Left ventricle myocardium superior (tissue), 1 donor: ENCODE measurements at regions not wholly inside any gene's neighbourhood (a gene's known extent, or its start where the extent isn't known, plus 50 kb on each side); places are given as distances from the start of the nearest gene placed in this dataset.
A peak's percentile ranks its signal among the peaks of the same experiment; 100 is the strongest.
"Not testable (repeated sequence)": the region's sequence is repeated elsewhere in the genome, so short reads cannot be mapped to it uniquely, and the experiment has no call there.

Source experiments
- ATAC-seq: fragments of 200-7000 bp; cut with Tn5 transposase; one replicate; pipeline ENCODE4 v1.9.1; 2020; ENCODE audit warnings: mild to moderate bottlenecking, moderate library complexity
- DNase-seq: peaks from one replicate; pipeline ENCODE4 v3.0.0-alpha.2; 2020
- intact Hi-C: fragments of 100-400 bp; cut with micrococcal nuclease; formaldehyde crosslinking; loops from one replicate; pipeline ENCODE4 v1.11.0; 2022
- donor health status: DM: no; HTN: yes; CAD: no; lungs with severe emphysema.

DNA sequence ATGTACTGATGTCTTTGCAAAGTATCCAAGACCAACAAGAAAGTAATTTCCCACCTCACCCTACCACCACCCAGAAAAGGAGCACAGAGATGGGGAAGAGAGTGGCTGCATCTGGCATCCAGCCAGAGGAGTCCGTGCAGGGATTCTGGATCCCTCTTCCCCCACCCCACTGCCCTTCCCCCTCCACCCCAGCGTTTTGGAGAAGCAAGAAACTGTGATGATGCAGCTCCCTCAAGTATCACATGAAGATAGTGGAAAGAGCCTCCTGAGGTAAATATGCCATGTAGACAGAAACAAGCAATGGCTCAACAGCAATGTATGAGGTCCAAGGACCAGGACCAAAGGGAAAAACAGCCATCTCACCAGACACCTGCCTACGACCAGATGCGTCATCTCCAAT is 153.8 kb downstream of the DEPDC1B start:
- no peak for ATAC-seq
- intact Hi-C loops = no loop called here
- DNase-seq = peak; percentile 37

- DNase-seq (no peak), ATAC-seq (no peak)
- intact Hi-C loops = no loop called here
Measured at GRCh38 chr5:60545551-60545950, 154.4 kb downstream of the DEPDC1B start.

- ATAC-seq = no peak
- DNase-seq = no peak
- intact Hi-C loops = no loop called here
Measured at GRCh38 chr5:60544142-60544541, 155.8 kb downstream of the DEPDC1B start.

DNA sequence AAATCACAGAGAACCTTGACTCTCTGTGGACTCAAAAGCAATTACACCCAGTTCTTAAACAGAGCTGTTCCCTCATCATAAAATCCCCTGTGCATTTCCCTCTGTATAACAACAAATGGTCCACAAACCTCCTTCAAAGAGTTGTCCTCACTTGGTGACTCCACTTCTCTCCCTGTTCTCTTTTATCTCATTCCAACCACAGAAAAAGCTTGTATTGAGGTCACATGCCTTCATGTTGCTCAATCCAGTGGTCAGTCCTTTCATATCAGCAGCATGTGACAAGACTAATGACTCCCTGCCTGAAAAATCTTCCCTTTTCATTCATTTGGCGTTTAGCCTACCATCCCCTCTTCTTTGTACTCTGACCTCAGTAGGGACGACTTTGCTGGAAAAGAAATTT is 158.0 kb downstream of the DEPDC1B start:
- ATAC-seq (peak; percentile 80), DNase-seq (no peak)
- intact Hi-C loops = no loop called here

DNA sequence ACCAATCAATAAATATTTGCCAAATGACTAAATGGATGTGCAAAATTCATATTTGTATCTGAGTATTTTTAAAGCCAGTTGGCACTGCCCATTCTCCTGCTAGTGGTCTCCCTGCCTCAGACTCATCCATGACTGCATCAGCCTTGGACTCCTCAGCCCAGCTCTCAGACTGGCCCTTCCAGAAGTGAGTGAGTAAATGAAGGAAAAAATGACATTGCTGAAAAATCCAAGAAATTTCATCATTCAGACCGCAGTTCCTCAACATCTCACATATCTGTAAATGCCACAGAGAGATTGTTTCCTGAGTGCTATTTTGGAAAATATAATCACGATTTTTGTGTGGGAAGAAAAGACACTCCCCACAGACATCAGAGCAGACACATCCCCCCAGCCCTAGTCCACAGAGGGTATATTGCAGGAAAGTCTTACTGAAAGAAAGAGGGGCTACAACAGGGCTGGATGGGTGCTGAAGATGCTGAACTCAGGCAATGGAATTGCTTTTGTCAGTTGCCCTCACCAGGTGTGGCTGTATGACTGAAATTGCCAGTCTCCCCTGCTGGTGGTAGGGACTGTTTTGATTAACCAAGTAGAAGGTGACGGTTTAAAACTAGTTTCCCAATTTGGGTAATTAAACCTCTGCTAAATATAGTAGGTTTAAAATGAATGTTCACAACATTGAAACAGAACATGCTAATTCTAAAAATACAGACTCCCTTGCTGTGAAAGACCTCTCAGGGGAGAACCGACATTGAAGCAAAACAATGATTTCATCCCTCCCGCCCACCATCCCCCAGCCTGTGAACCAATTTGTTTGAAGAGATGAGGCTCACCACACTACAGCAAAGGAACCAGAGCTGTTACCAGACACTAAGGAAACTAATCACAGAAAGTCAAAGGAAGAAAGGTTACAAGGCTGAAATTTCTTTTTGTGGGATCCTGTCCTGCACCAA is 158.8 kb downstream of the DEPDC1B start:
- ATAC-seq (peak; percentile 74), DNase-seq (no peak)
- intact Hi-C loops = no loop called here

GRCh38 chr5:60538955-60539866 is 160.8 kb downstream of the DEPDC1B start:
- ATAC-seq (peak; percentile 45), DNase-seq (no peak)
- intact Hi-C loops = no loop called here

DNA sequence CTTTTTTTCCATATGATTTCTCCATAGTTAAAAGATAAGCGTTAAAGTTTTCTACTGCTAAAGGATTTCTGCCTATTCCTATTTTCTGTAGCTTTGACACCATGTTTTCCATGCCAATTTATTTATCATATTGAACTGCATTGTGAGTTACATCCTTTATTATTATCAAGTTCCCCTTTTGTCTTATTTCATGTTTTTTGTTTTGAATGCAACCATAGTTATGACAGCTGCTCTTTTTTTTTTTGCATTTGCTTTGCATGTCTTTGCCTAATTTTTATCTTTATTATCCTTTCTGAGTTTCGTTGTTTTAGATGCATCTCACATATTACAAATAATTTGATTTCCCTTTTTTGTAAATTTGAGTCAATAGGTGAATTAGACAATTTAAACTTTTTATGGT is 161.5 kb downstream of the DEPDC1B start:
- intact Hi-C loops = no loop called here
- ATAC-seq (no peak), DNase-seq (no peak)

- DNase-seq = no peak
- no peak for ATAC-seq
- intact Hi-C loops = no loop called here
Measured at GRCh38 chr5:60535951-60536350, 164.0 kb downstream of the DEPDC1B start.

DNA sequence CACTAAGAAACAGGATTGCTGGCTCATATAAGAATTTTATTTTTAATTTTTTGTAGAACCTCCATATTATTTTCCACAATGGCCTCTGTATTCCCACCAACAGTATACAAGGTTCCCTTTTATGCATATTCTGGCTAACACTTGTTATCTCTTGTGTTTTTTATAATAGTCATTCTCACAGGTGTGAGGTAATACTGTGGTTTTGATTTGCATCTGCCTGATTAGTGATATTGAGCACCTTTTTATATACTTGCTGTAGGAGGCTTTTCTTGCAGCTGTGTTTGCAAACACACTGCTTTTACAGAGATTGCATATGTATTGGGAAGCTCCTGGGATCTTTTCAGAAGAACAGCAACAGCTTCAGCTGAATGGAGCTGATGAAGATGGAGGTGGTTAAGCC is 164.8 kb downstream of the DEPDC1B start:
- no peak for ATAC-seq
- intact Hi-C loops = no loop called here
- DNase-seq = no peak

- no peak for ATAC-seq
- intact Hi-C loops = no loop called here
- DNase-seq = no peak
Measured at GRCh38 chr5:60533789-60534188, 166.2 kb downstream of the DEPDC1B start.

DNA sequence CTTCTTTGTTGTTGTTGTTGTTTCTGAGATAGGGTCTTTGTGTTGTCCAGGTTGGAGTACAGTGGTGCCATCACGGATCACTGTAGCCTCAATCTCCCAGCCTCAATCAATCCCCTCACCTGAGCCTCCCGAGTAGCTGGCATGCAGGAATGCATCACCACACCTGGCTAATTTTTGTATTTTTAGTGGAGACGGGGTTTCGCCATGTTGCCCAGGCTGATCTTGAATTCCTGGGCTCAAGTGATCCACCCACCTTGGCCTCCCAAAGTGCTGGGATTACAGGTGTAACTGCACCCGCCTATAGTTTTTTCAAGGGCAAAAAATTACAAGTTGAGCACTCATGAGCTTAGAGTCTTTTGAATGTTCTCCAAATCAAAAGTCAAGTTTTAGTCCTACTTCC is 167.2 kb downstream of the DEPDC1B start:
- DNase-seq, intact Hi-C loops, ATAC-seq: not testable (repeated sequence)

DNA sequence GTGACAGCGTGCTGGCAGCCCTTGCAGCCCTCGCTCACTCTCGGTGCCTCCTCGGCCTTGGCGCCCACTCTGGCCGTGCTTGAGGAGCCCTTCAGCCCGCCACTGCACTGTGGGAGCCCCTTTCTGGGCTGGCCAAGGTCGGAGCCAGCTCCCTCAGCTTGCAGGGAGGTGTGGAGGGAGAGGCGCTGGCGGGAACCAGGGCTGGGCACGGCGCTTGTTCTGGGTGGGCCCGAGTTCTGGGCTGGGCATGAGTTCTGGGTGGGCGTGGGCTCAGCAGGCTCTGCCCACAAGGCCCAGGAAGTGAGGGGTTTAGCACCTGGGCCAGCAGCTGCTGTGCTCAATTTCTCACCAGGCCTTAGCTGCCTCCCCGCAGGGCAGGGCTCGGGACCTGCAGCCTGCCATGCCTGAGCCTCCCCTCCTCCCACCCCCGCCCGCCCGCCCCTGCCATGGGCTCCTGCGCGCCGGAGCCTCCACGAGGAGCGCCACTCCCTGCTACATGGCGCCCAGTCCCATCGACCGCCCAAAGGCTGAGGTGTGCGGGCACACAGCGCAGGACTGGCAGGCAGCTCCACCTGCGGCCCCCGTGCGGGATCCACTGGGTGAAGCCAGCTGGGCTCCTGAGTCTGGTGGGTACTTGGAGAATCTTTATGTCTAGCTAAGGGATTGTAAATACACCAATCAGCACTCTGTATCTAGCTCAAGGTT is 169.7 kb downstream of the DEPDC1B start:
- ATAC-seq, DNase-seq, intact Hi-C loops: not testable (repeated sequence)

DNA sequence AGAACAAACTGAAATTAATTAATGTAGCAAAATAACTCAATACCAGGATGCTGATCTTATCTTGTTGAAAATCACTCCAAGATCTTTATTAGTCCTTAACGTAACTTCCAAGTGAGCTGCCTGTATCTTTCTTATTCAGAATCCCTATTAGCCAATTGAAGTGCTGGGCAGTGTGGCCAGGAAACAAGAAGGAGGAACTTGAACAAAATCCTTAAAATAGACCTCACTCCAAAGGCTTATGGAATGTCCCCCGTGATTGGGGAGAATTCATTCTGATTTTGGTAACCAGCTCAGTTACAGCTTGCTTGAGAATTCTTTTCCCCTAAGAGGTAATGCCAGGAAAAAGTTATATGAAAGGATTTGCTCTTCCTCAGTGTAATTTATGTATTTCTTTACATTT is 171.0 kb downstream of the DEPDC1B start:
- intact Hi-C loops = no loop called here
- ATAC-seq (peak; percentile 17), DNase-seq (no peak)

DNA sequence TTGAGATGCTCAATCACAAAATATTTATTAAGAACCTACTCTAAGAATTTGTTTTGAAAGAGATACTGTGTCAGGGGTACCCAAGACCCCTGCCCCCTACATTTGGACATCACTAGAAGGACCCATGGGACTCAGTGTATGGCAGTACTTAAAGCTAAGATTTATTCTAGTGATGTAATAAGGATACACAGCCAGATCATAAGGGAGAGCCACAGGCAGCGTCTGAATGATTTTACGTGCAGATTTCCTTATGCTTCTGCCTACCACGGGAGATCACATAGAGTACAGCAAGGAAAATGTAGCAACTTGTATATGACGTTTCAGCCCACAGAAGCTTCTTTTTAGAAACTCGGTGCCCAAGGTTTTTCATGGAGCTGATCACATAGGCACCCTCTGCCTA is 172.9 kb downstream of the DEPDC1B start:
- no peak for DNase-seq
- intact Hi-C loops = no loop called here
- ATAC-seq = no peak

DNA sequence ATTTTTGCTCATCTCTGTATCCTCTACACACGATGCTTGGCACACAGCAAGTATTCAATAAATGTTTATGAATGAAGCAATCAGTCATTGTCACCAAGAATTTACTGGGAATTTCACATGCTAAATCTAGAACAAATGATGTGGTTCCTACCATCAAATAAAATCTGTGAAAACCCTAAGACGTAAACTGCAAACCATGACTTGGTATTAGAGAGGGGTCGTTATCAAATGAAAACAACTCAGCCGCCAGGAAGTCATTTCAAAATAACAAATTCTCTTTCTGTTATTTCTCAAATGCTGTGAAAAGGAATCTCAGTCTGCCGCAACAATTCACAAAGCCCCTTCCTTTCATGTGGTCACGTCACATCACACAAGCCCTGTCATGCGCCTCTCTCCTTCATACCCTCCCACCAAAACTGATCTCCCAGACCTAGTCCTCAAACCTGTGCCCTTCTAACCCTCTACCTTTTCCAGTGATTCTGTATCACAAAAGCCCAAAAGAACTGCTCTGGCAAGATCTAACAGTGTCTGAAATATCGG is 173.6 kb downstream of the DEPDC1B start:
- intact Hi-C loops = no loop called here
- no peak for ATAC-seq
- no peak for DNase-seq

DNA sequence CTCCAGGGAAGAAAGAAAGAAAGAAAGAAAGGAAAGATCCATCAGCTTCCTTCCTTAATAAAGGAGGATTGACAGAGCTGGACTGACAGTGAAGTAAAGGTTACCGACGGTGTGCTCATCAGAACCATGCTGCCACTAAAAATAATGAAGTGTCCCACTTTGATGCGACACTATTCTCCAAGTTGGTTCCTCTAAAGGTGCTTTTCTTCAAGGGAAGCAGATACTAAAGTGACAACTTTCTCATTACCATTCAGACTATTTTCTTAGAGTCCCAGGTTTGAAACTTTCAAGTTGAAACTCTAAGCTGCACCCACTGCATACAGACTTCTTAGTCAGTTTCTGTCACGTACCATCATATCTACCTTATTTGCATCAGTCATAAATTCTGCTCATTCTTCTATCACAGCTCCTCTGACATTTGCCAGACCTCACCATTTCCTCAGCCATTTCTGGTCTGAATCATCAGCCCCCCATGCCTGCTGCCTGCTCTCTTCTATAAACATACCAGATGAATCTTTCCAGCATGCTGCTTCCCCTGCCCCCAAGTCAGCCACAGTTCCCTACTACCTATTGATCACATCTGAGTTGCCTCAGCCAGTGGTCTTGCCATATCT is 177.6 kb downstream of the DEPDC1B start:
- DNase-seq (no peak), ATAC-seq (no peak)
- intact Hi-C loops = no loop called here

DNA sequence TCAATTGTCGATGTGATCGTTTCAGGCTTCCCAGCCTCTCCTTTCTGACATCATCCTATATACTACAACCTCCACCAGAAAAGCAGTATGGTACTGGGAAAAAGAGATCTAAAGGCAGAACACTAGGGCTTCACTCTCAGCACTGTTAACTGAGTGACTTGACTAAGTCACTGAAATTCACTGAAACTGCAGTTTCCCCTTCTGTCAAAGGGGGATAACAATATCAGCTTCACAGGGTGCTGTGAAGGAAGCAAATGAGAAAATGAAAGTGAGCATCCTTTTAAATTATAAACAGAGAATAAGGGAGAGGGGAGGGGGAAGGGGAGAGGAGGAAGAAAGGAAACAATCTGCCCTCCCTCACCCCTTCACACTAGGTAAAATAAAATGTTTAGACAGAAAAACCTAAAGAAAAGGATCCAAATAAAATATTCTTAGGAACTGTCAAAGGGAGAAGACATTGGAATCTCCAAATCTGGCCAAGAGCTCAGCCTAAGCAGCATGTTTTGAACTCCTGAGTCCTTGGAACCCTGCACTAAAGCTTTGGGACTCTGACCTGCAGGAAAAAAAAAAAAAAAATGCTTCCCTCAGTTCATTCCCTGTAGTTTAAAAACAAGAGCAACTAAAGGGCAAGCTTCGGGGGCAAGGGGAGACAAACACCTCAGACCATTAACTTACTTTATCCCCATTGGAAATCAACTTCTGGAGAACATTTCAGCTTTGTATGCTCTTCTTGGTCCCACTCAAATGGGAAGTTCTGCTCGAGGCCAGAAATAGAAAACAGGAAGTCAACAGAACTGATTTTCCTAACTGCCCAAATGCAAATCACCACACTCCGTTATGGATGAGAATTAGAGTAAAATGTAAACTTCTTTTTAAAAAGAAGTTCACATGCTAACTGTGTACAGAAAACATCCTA is 178.3 kb downstream of the DEPDC1B start:
- DNase-seq = no peak
- intact Hi-C loops = no loop called here
- no peak for ATAC-seq
